Smooth muscle cell (in vitro differentiated cells): ENCODE measurements at regions not wholly inside any gene's neighbourhood (a gene's known extent, or its start where the extent isn't known, plus 50 kb on each side); places are given as distances from the start of the nearest gene placed in this dataset.

Source experiments
- DNase-seq: peaks from one replicate; lab custom pipeline; 2025; ENCODE audit not compliant: unreplicated experiment; lab: John Stamatoyannopoulos, UW
- H2AFZ ChIP-seq: fragments of 200-600 bp; sonication (generic); 2 replicates; pipeline ENCODE4 v1.6.0; 2016; ENCODE audit warnings: antibody characterized with exemption, low read depth, mild to moderate bottlenecking
- H3F3A ChIP-seq: fragments of 200-600 bp; sonication (generic); 2 replicates; pipeline ENCODE4 v1.6.0; 2017; ENCODE audit warnings: antibody characterized with exemption, low read depth
- H3K27ac ChIP-seq: fragments of 200-600 bp; sonication (generic); 2 replicates; pipeline ENCODE4 v1.5.1; 2016; ENCODE audit warnings: low read depth, mild to moderate bottlenecking
- H3K27me3 ChIP-seq: fragments of 200-600 bp; sonication (generic); 2 replicates; pipeline ENCODE4 v1.6.1; 2016; ENCODE audit warnings: low read depth, mild to moderate bottlenecking
- H3K36me3 ChIP-seq: fragments of 200-600 bp; sonication (generic); 2 replicates; pipeline ENCODE4 v1.5.1; 2016; ENCODE audit warnings: low read depth
- H3K4me1 ChIP-seq: fragments of 200-600 bp; sonication (generic); 2 replicates; pipeline ENCODE4 v1.5.1; 2016; ENCODE audit warnings: low read depth
- H3K4me2 ChIP-seq: fragments of 200-600 bp; sonication (generic); 2 replicates; pipeline ENCODE4 v1.6.0; 2016; ENCODE audit warnings: mild to moderate bottlenecking
- H3K4me3 ChIP-seq: fragments of 200-600 bp; sonication (generic); 2 replicates; pipeline ENCODE4 v1.5.1; 2016; ENCODE audit warnings: mild to moderate bottlenecking
- H3K79me2 ChIP-seq: fragments of 200-600 bp; sonication (generic); 2 replicates; pipeline ENCODE4 v1.6.0; 2016; ENCODE audit warnings: low read depth, mild to moderate bottlenecking
- H3K9ac ChIP-seq: fragments of 200-600 bp; sonication (generic); 2 replicates; pipeline ENCODE4 v1.6.0; 2016; ENCODE audit warnings: low read depth
- H3K9me3 ChIP-seq: fragments of 200-600 bp; sonication (generic); replicated peaks from 2 replicates; pipeline ENCODE4 v1.5.1; 2016; ENCODE audit warnings: low read depth
- H4K20me1 ChIP-seq: fragments of 200-600 bp; sonication (generic); 2 replicates; pipeline ENCODE4 v1.6.0; 2016; ENCODE audit warnings: low read depth
- CTCF ChIP-seq: fragments of 200-600 bp; sonication (generic); IDR thresholded peaks from 2 replicates; pipeline ENCODE4 v1.5.1; 2017; ENCODE audit warnings: borderline replicate concordance, mild to moderate bottlenecking, antibody characterized with exemption; ENCODE audit not compliant: insufficient read depth, poor library complexity, severe bottlenecking
- WGBS: methylation state at CpG from one replicate; pipeline ENCODE4 v1.1.7; 2016; ENCODE audit warnings: low lambda C conversion rate; 5-methylcytosine and 5-hydroxymethylcytosine counted together

DNA sequence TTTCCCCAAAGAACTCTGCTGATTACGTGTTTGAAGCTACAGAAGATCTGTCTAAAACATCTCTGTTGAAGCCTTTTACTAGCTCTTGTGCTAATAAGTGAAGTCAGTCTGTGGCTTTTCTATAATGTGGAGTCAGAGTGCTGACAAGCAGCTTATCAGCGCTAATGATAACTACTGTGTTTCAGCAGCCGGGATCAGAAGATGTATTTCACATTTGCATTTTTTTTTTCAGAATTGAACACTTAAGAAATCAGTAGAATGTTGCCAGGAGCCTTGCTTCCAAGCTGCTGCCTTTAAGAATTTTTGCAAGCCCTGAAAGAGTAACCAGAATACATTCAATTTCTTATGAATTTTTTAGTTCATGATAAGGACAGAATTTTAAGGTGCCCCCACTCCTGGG lies 519.4 kb upstream of the NR5A2 start:
- WGBS = 29% methylated on average over 3 of the region's 3 CpGs

DNA sequence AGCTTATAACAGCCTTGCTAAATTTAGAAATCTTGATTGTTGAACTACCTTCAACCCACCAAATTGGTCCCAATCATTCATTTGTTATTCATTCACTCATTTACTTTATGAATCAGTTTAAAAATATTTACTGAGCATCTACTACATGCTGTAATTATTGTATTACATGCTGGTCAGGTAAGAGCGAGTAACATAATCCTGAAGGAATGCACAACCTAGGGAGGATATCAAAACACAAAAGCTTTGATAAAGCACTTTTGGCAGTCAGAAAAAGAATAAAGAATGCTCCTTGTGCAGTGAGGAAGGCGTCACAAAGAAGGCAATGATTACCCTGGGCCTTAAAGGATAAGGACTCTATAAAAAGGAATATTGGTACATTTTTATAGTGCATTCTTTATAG lies 518.9 kb upstream of the NR5A2 start:
- Histone ChIP-seq H3K4me3 (no peak overlapping the region), H2AFZ (no peak overlapping the region), H3K9ac (no peak overlapping the region), H3K36me3 (no peaks in the 10 kb centered on the region), H3K27me3 (peaks cover 81% of the 10 kb centered on the region), H4K20me1 (no peaks in the 10 kb centered on the region), H3F3A (no peaks in the 10 kb centered on the region), H3K9me3 (no peaks in the 10 kb centered on the region), H3K4me1 (peaks cover 12% of the 10 kb centered on the region), H3K27ac (no peak overlapping the region), H3K4me2 (no peak overlapping the region), H3K79me2 (no peaks in the 10 kb centered on the region)
- no peak for DNase-seq
- no peak for TF ChIP-seq CTCF
- 83% methylated on average over 2 of the region's 2 CpGs for WGBS

More for the DNA sequence above, 519.4 kb upstream of the NR5A2 start:
- peaks cover 84% of the 10 kb centered on the region for H3K27me3 ChIP-seq
- H2AFZ ChIP-seq = no peak overlapping the region
- H4K20me1 ChIP-seq = no peaks in the 10 kb centered on the region
- H3K27ac ChIP-seq = no peak overlapping the region
- DNase-seq = no peak
- no peak for TF ChIP-seq CTCF
- H3K4me3 ChIP-seq = no peak overlapping the region
- H3K4me2 ChIP-seq = no peak overlapping the region
- H3K79me2 ChIP-seq = no peaks in the 10 kb centered on the region
- H3K36me3 ChIP-seq = no peaks in the 10 kb centered on the region
- H3K4me1 ChIP-seq = peaks cover 12% of the 10 kb centered on the region
- H3K9me3 ChIP-seq = no peaks in the 10 kb centered on the region
- no peak overlapping the region for H3K9ac ChIP-seq
- H3F3A ChIP-seq = no peaks in the 10 kb centered on the region

DNA sequence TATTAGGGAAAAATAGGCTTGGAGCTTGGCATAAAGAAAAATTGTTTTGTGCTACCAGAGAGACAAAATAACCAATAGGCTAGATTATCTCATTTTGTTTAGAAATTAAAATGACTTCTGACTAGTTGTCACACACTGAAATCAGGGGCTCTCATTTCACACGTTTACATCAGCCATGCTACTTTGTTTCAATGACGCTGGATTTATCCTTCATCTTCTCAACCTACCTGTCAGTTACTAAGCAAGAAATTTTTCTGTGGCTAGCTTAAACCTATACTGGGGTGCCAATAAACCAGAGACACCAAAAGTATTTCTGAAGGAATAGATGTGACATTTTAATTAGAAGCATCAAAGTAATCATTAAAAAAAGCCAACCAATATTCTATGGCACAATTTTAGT lies 518.1 kb upstream of the NR5A2 start:
- Histone ChIP-seq H3K79me2 (no peaks in the 10 kb centered on the region), H3K9me3 (no peaks in the 10 kb centered on the region), H3K36me3 (no peaks in the 10 kb centered on the region), H3K4me2 (no peak overlapping the region), H3K4me3 (no peak overlapping the region), H4K20me1 (no peaks in the 10 kb centered on the region), H3K9ac (no peak overlapping the region), H3K27ac (no peak overlapping the region), H3F3A (no peaks in the 10 kb centered on the region), H3K27me3 (peaks cover 75% of the 10 kb centered on the region), H3K4me1 (peaks cover 12% of the 10 kb centered on the region), H2AFZ (no peak overlapping the region)
- 88% methylated on average over 2 of the region's 2 CpGs for WGBS
- no peak for TF ChIP-seq CTCF
- DNase-seq = no peak

DNA sequence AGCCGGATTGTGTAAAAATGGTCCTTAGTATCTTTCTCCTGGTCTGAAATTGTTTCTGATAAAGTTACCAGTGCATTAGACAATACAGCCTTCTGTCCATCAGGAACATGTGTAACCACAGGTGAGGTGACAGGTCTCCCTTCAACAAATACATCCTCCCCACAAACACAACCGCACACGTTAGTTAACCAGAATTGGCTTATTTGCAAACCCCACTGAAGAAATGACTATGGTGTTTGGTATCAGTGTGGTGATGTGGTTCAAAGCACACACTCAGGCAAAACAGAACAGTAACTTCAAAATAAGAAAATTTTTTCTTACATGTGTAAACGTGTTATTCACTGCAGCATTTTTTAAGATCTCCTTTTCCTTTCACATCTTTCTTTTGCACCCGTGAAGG lies 517.2 kb upstream of the NR5A2 start:
- WGBS = 81% methylated on average over 5 of the region's 5 CpGs
- Histone ChIP-seq H3K4me1 (peaks cover 12% of the 10 kb centered on the region), H3K27me3 (peaks cover 71% of the 10 kb centered on the region), H4K20me1 (no peaks in the 10 kb centered on the region), H2AFZ (no peak overlapping the region), H3K36me3 (no peaks in the 10 kb centered on the region), H3K9me3 (no peaks in the 10 kb centered on the region), H3K4me3 (no peak overlapping the region), H3K4me2 (no peak overlapping the region), H3K79me2 (no peaks in the 10 kb centered on the region), H3F3A (no peaks in the 10 kb centered on the region), H3K27ac (no peak overlapping the region), H3K9ac (no peak overlapping the region)
- DNase-seq = no peak
- TF ChIP-seq CTCF = no peak
